Smooth muscle cell (in vitro differentiated cells): ENCODE measurements at regions not wholly inside any gene's neighbourhood (a gene's known extent, or its start where the extent isn't known, plus 50 kb on each side); places are given as distances from the start of the nearest gene placed in this dataset.

Source experiments
- DNase-seq: peaks from one replicate; lab custom pipeline; 2025; ENCODE audit not compliant: unreplicated experiment; lab: John Stamatoyannopoulos, UW
- H2AFZ ChIP-seq: fragments of 200-600 bp; sonication (generic); 2 replicates; pipeline ENCODE4 v1.6.0; 2016; ENCODE audit warnings: antibody characterized with exemption, low read depth, mild to moderate bottlenecking
- H3F3A ChIP-seq: fragments of 200-600 bp; sonication (generic); 2 replicates; pipeline ENCODE4 v1.6.0; 2017; ENCODE audit warnings: antibody characterized with exemption, low read depth
- H3K27ac ChIP-seq: fragments of 200-600 bp; sonication (generic); 2 replicates; pipeline ENCODE4 v1.5.1; 2016; ENCODE audit warnings: low read depth, mild to moderate bottlenecking
- H3K27me3 ChIP-seq: fragments of 200-600 bp; sonication (generic); 2 replicates; pipeline ENCODE4 v1.6.1; 2016; ENCODE audit warnings: low read depth, mild to moderate bottlenecking
- H3K36me3 ChIP-seq: fragments of 200-600 bp; sonication (generic); 2 replicates; pipeline ENCODE4 v1.5.1; 2016; ENCODE audit warnings: low read depth
- H3K4me1 ChIP-seq: fragments of 200-600 bp; sonication (generic); 2 replicates; pipeline ENCODE4 v1.5.1; 2016; ENCODE audit warnings: low read depth
- H3K4me2 ChIP-seq: fragments of 200-600 bp; sonication (generic); 2 replicates; pipeline ENCODE4 v1.6.0; 2016; ENCODE audit warnings: mild to moderate bottlenecking
- H3K4me3 ChIP-seq: fragments of 200-600 bp; sonication (generic); 2 replicates; pipeline ENCODE4 v1.5.1; 2016; ENCODE audit warnings: mild to moderate bottlenecking
- H3K79me2 ChIP-seq: fragments of 200-600 bp; sonication (generic); 2 replicates; pipeline ENCODE4 v1.6.0; 2016; ENCODE audit warnings: low read depth, mild to moderate bottlenecking
- H3K9ac ChIP-seq: fragments of 200-600 bp; sonication (generic); 2 replicates; pipeline ENCODE4 v1.6.0; 2016; ENCODE audit warnings: low read depth
- H3K9me3 ChIP-seq: fragments of 200-600 bp; sonication (generic); replicated peaks from 2 replicates; pipeline ENCODE4 v1.5.1; 2016; ENCODE audit warnings: low read depth
- H4K20me1 ChIP-seq: fragments of 200-600 bp; sonication (generic); 2 replicates; pipeline ENCODE4 v1.6.0; 2016; ENCODE audit warnings: low read depth
- WGBS: methylation state at CpG from one replicate; pipeline ENCODE4 v1.1.7; 2016; ENCODE audit warnings: low lambda C conversion rate; 5-methylcytosine and 5-hydroxymethylcytosine counted together
- TF ChIP-seq, protein P1 (sequence below): fragments of 200-600 bp; sonication (generic); IDR thresholded peaks from 2 replicates; pipeline ENCODE4 v1.5.1; 2017; ENCODE audit warnings: borderline replicate concordance, mild to moderate bottlenecking, antibody characterized with exemption; ENCODE audit not compliant: insufficient read depth, poor library complexity, severe bottlenecking

GRCh38 chr4:60575336-60575735 lies 624.8 kb upstream of the ADGRL3 start:
- H3K9me3 ChIP-seq = no peaks in the 10 kb centered on the region

GRCh38 chr4:60579335-60579734 lies 620.8 kb upstream of the ADGRL3 start:
- Histone ChIP-seq H2AFZ (peak overlapping the region; percentile 0), H3K27me3 (no peaks in the 10 kb centered on the region), H3K4me2 (no peak overlapping the region), H4K20me1 (no peaks in the 10 kb centered on the region), H3K9me3 (no peaks in the 10 kb centered on the region), H3K79me2 (no peaks in the 10 kb centered on the region), H3K4me3 (no peak overlapping the region), H3K27ac (no peak overlapping the region), H3F3A (no peaks in the 10 kb centered on the region), H3K4me1 (no peaks in the 10 kb centered on the region), H3K36me3 (no peaks in the 10 kb centered on the region), H3K9ac (no peak overlapping the region)
- DNase-seq = no peak
- WGBS = 85% methylated on average over 2 of the region's 2 CpGs
- TF ChIP-seq, protein P1, sequence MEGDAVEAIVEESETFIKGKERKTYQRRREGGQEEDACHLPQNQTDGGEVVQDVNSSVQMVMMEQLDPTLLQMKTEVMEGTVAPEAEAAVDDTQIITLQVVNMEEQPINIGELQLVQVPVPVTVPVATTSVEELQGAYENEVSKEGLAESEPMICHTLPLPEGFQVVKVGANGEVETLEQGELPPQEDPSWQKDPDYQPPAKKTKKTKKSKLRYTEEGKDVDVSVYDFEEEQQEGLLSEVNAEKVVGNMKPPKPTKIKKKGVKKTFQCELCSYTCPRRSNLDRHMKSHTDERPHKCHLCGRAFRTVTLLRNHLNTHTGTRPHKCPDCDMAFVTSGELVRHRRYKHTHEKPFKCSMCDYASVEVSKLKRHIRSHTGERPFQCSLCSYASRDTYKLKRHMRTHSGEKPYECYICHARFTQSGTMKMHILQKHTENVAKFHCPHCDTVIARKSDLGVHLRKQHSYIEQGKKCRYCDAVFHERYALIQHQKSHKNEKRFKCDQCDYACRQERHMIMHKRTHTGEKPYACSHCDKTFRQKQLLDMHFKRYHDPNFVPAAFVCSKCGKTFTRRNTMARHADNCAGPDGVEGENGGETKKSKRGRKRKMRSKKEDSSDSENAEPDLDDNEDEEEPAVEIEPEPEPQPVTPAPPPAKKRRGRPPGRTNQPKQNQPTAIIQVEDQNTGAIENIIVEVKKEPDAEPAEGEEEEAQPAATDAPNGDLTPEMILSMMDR = no peak

More at GRCh38 chr4:60575336-60575735, 624.8 kb upstream of the ADGRL3 start:
- Histone ChIP-seq H4K20me1 (no peaks in the 10 kb centered on the region), H3K4me1 (no peaks in the 10 kb centered on the region), H3K4me2 (no peak overlapping the region), H2AFZ (no peak overlapping the region), H3K79me2 (no peaks in the 10 kb centered on the region), H3K36me3 (no peaks in the 10 kb centered on the region), H3F3A (no peaks in the 10 kb centered on the region), H3K27me3 (no peaks in the 10 kb centered on the region), H3K4me3 (no peak overlapping the region), H3K27ac (no peak overlapping the region), H3K9ac (no peak overlapping the region)
- no peak for DNase-seq
- TF ChIP-seq, protein P1 = no peak

DNA sequence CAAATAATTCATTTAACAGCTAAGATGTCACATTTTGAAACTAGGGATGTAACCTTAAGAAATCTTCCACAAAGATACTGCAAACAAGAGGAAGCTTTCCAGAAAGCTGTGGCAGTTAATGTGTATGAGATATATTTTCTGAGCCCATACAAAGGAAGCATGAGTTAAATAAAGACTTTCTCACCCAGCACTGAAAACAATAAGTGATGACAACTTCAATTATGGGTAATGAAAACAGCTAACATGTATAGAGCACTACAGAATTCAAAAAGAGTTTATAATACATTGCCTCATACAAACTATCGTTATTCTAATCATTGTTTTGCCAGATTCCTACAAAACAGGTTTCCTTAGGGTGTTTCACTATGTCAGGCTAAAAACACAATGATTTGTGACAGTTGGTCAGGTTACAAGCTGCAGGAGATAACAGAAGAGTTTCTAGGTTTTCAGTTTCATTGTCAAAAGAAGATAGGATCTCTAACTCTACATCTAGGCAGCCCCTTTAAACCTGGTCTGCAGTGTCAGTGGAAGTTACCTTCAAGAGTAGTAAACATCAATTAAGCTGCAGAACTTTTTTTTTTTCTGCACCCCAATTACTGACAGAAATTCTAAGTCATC lies 618.1 kb upstream of the ADGRL3 start:
- TF ChIP-seq, protein P1 = no peak
- Histone ChIP-seq H3K4me1 (no peaks in the 10 kb centered on the region), H3K79me2 (no peaks in the 10 kb centered on the region), H4K20me1 (no peaks in the 10 kb centered on the region), H3K9ac (no peak overlapping the region), H3K4me2 (no peak overlapping the region), H3K36me3 (no peaks in the 10 kb centered on the region), H3K27ac (no peak overlapping the region), H3K9me3 (no peaks in the 10 kb centered on the region), H3F3A (no peaks in the 10 kb centered on the region), H2AFZ (no peak overlapping the region), H3K4me3 (no peak overlapping the region), H3K27me3 (no peaks in the 10 kb centered on the region)
- no peak for DNase-seq
- 59% methylated on average over 1 of the region's 1 CpG for WGBS

DNA sequence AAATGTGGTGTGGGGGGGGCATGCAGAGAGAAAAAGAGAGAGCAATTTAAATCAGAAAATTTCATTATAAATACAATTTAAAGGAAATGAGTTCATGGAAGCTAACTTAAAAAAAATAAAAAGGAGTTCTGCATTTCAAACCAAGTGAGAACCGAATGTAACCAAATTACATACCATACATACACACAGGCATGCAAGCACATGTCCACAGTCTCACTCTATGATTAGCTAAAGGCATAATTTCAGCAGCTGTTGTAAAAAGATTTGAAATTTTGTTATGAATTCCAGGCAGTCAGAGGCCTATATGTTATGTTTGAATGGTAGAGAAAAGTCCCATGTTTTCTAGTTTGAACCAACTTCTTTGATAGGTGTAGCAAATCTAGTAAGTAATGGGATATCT lies 611.6 kb upstream of the ADGRL3 start:
- no peak overlapping the region for H3K4me2 ChIP-seq
- H4K20me1 ChIP-seq = no peaks in the 10 kb centered on the region
- no peak overlapping the region for H3K9ac ChIP-seq
- no peaks in the 10 kb centered on the region for H3K36me3 ChIP-seq
- TF ChIP-seq, protein P1 = no peak
- H3K27me3 ChIP-seq = no peaks in the 10 kb centered on the region
- H3K9me3 ChIP-seq = no peaks in the 10 kb centered on the region
- no peak for DNase-seq
- H3F3A ChIP-seq = no peaks in the 10 kb centered on the region
- no peak overlapping the region for H3K27ac ChIP-seq
- WGBS = 70% methylated on average over 1 of the region's 1 CpG
- H3K4me3 ChIP-seq = no peak overlapping the region
- no peaks in the 10 kb centered on the region for H3K79me2 ChIP-seq
- no peaks in the 10 kb centered on the region for H3K4me1 ChIP-seq
- no peak overlapping the region for H2AFZ ChIP-seq
